HUDEP-2 (cell line): ENCODE measurements at regions not wholly inside any gene's neighbourhood (a gene's known extent, or its start where the extent isn't known, plus 50 kb on each side); places are given as distances from the start of the nearest gene placed in this dataset.

ENCODE experiments used
- DNase-seq, 76 experiments: peaks; one replicate each; lab custom pipeline; 2025; ENCODE audit not compliant: unreplicated experiment in 76 of 76; lab: John Stamatoyannopoulos, UW

DNA sequence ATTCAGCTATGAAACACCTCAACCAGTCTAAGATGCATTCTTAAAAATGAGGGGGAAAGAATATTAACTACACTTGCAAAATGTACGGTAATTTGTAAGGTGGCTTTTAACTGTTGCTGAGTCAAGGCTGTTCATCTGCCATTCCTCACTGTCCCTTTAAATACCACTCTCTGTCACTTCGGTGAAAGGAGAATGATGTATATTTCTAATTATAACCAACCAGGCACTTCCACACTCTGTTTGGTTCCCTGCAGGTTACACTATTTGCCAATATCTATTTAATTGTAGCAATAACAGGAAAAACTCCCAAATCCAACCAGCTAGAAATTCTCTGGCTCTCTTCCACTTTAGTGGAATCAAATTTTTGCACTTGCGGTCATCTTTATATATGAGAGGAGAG lies 70.5 kb upstream of the SLCO3A1 start:
- no peak for DNase-seq

- no peak for DNase-seq
These were observed 70.1 kb upstream of the SLCO3A1 start for GRCh38 chr15:91783451-91783850.

GRCh38 chr15:91784973-91785709 lies 68.4 kb upstream of the SLCO3A1 start:
- no peak for DNase-seq

- no peak for DNase-seq
These were observed 66.3 kb upstream of the SLCO3A1 start for GRCh38 chr15:91787198-91787597.

DNA sequence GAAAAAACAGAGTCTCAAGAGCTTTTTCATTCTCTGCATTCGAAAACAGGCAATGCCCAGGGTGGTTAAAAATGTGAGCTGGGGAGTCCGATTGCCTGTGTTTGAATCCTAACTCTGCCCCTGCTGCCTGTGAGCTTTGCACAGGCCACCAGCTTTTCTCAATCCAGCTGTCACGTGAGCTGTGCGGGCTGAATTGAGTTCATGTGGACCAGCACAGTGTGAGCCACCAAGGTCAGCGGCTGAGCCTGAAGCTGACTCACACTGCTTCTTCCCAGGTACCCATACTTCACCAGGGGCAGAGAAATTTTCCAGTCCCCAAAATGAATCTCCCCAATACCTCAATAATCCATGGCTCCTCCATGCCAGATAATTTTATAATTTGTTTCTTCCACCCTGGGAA lies 64.4 kb upstream of the SLCO3A1 start:
- no peak for DNase-seq

DNA sequence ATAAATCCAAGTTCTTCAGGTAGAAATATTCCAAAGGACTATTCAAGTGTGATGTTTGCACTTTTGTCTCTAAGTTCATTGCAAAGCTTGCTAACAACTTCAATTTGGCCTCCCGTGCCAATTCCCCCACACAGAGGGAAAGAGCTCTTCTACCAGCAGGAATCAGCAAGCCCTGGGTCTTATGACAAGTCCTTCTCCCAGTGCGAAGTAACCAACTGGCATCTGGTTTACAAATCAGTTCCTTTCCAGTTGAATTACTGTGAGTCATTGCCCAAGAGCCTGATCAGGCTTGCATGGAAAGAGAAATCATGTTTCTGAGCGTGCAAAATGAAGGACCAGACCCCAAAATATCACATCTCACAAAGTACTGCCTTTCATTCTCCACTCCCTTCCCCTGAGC lies 62.7 kb upstream of the SLCO3A1 start:
- DNase-seq = no peak

DNA sequence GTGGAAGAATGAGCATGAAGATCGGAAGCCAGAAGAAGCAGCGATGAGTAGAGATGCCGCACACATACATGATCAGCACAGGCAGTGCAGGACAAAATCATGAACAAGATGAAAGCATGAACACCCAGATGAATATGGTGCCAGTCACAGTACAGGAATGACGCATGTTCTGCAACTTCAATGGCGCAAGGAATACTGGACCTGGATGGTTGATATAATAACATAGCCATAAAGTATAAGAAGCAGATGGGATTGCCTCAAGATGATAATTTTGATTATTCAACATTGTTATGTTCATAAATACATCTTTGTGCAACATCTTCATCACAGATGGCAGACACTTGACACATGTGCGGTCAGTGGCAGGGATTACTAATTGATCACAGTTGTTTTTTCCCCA lies 59.7 kb upstream of the SLCO3A1 start:
- no peak for DNase-seq

- DNase-seq = no peak
These were observed 58.3 kb upstream of the SLCO3A1 start for GRCh38 chr15:91795235-91795634.

DNA sequence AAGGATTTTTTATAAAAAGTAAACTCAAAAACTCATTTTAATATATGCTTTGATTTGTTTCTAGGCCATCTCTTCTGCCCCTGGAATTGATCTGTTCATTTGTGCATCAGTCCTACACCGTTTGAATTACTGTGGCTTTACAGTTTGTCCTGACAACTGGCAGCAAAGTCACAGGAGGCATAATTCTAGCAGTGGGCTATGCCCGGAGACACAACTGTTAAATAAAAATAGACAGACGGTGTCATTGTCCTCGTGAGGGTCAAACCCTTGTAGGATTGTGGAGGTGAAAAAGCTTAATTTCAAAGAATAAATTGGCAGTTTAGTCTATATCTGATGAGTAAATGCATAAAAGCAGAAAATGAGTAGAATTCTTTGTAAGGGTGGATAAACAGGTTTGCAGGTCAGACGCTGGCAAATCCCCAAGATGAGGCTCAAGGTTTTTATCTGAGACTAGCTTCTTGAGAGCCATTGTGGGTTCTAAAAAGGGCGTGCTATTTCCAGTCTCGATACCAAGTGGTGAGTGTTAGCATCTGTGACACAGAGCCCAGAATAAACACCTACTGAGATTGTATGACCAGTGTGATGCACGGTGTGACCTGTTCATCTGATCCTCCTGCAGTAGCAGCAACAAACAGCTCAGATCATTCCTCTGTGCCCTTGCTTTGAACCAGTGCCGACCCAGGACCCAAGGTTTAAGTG lies 51.5 kb upstream of the SLCO3A1 start:
- DNase-seq = no peak

GRCh38 chr15:91803260-91803659 lies 50.2 kb upstream of the SLCO3A1 start:
- DNase-seq = no peak
